ENCODE measurements at regions not wholly inside any gene's neighbourhood (a gene's known extent, or its start where the extent isn't known, plus 50 kb on each side); places are given as distances from the start of the nearest gene placed in this dataset.

GRCh38 chr6:113449051-113449450 lies 408.1 kb upstream of the MARCKS start:
- TF ChIP-seq CTCF (IDR thresholded peaks at IDR 0.05; ENCODE audit: low read depth, low read length, missing input control) (no peak), GABPA (IDR thresholded peaks at IDR 0.05 in 1 of 2, conservative IDR thresholded peaks at IDR 0.05 in 1 of 2) (no peak), SP1 (IDR thresholded peaks at IDR 0.05) (no peak)
